HCT116 (cell line): ENCODE measurements at regions not wholly inside any gene's neighbourhood (a gene's known extent, or its start where the extent isn't known, plus 50 kb on each side); places are given as distances from the start of the nearest gene placed in this dataset.

Experiments used
- ATAC-seq: fragments of 200-7000 bp; cut with Tn5 transposase; 2 replicates; pipeline ENCODE4 v1.9.1; 2020; ENCODE audit warnings: mild to moderate bottlenecking, moderate library complexity
- BruUV-seq: library from RNA; stranded (reverse); fragments of 400-500 nt; replicated peaks from 2 replicates; lab custom pipeline; 2021; lab: Mats Ljungman, UMichigan
- CTCF ChIA-PET: fragments of 300-600 bp; sonication (Branson Sonifier 250); formaldehyde crosslinking; loops from one replicate; lab custom pipeline; 2021; ENCODE audit warnings: antibody characterized with exemption; lab: Charles Lee
- POLR2A ChIA-PET: fragments of 300-600, 350-600 bp; sonication (Branson Sonifier 250); formaldehyde crosslinking; loops from one replicate; lab custom pipeline; 2021; ENCODE audit warnings: antibody characterized with exemption; lab: Charles Lee
- RAD21 ChIA-PET, 2 experiments: fragments of 300-600 bp; sonication (Branson Sonifier 250); formaldehyde crosslinking; loops; one replicate each; lab custom pipeline; 2023; ENCODE audit warnings: low total read pairs in 2 of 2; ENCODE audit not compliant: uncharacterized antibody in 2 of 2, unreplicated experiment in 2 of 2, low non-redundant PET in 1 of 2; lab: Charles Lee
- DNase-seq: peaks from one replicate; pipeline ENCODE4 v3.0.0-alpha.2; 2010; ENCODE audit warnings: low read depth, low spot score
- H2AFZ ChIP-seq: fragments of 200-600 bp; shearing (Covaris generic), sonication (generic); 2 replicates; pipeline ENCODE4 v1.6.1; 2017; ENCODE audit warnings: low read depth, mixed run types, mixed read lengths, antibody characterized with exemption, low read length; ENCODE audit not compliant: poor library complexity, severe bottlenecking
- H3K27ac ChIP-seq: 2 replicates; pipeline ENCODE4 v1.5.1; 2012; ENCODE audit warnings: low read depth, low read length
- H3K27me3 ChIP-seq: fragments of 200-600 bp; sonication (generic); 2 replicates; pipeline ENCODE4 v1.6.1; 2016; ENCODE audit warnings: mixed run types, low read length, mixed read lengths; ENCODE audit not compliant: insufficient read depth
- H3K36me3 ChIP-seq, 2 experiments: fragments of 200-500 bp in 1 of 2; fragments of 200-600 bp in 1 of 2; sonication (Bioruptor generic) in 1 of 2; sonication (generic) in 1 of 2; 2 replicates each; pipeline versions ENCODE4 v1.5.1 to v1.6.1; 2014 to 2016; ENCODE audit warnings: low read length in 2 of 2, inconsistent platforms in 1 of 2, mixed read lengths in 1 of 2, mixed run types in 1 of 2; ENCODE audit not compliant: insufficient read depth in 2 of 2, control insufficient read depth in 1 of 2
- H3K4me1 ChIP-seq, 2 experiments: fragments of 200-600 bp in 1 of 2; sonication (generic) in 1 of 2; 2 replicates each; pipeline versions ENCODE4 v1.5.1 to v1.6.1; 2012 to 2017; ENCODE audit warnings: low read length in 2 of 2, inconsistent platforms in 1 of 2, mild to moderate bottlenecking in 1 of 2, mixed read lengths in 1 of 2, mixed run types in 1 of 2, moderate library complexity in 1 of 2; ENCODE audit not compliant: insufficient read depth in 2 of 2, control insufficient read depth in 1 of 2
- H3K4me2 ChIP-seq: fragments of 200-600 bp; sonication (generic); 2 replicates; pipeline ENCODE4 v1.6.1; 2017; ENCODE audit warnings: mixed run types, low read length, mixed read lengths
- H3K4me3 ChIP-seq, 2 experiments: fragments of 200-600 bp in 1 of 2; sonication (generic) in 1 of 2; replicated peaks in 1 of 2; 2 replicates each; pipeline ENCODE4 v1.5.1; 2011 to 2016; ENCODE audit warnings: low read length in 2 of 2, control low read depth in 1 of 2, low read depth in 1 of 2, mild to moderate bottlenecking in 1 of 2, mixed read lengths in 1 of 2, mixed run types in 1 of 2
- H3K79me2 ChIP-seq: fragments of 200-600 bp; sonication (generic); 2 replicates; pipeline ENCODE4 v1.6.1; 2017; ENCODE audit warnings: mild to moderate bottlenecking, mixed run types, low read length, moderate library complexity, mixed read lengths; ENCODE audit not compliant: insufficient read depth
- H3K9ac ChIP-seq: fragments of 200-600 bp; sonication (generic); 2 replicates; pipeline ENCODE4 v1.6.1; 2016; ENCODE audit warnings: low read length, mixed read lengths
- H3K9me2 ChIP-seq: fragments of 200-600 bp; sonication (generic), shearing (Covaris generic); 2 replicates; pipeline ENCODE4 v1.6.1; 2017; ENCODE audit warnings: mixed run types, mild to moderate bottlenecking, moderate library complexity; ENCODE audit not compliant: insufficient read depth
- H3K9me3 ChIP-seq, 2 experiments: fragments of 200-500 bp in 1 of 2; fragments of 200-600 bp in 1 of 2; sonication (Bioruptor generic) in 1 of 2; sonication (generic) in 1 of 2; 2 replicates each; pipeline ENCODE4 v1.6.1; 2014 to 2017; ENCODE audit warnings: low read length in 2 of 2, mixed read lengths in 2 of 2, inconsistent platforms in 1 of 2, low read depth in 1 of 2, mild to moderate bottlenecking in 1 of 2, mixed run types in 1 of 2, moderate library complexity in 1 of 2; ENCODE audit not compliant: control insufficient read depth in 1 of 2, insufficient read depth in 1 of 2
- H4K20me1 ChIP-seq: fragments of 200-600 bp; sonication (generic), shearing (Covaris generic); 2 replicates; pipeline ENCODE4 v1.6.1; 2017; ENCODE audit warnings: mixed run types, mild to moderate bottlenecking, moderate library complexity; ENCODE audit not compliant: insufficient read depth
- ATF3 ChIP-seq: IDR thresholded peaks from 2 replicates; pipeline ENCODE4 v1.6.1; 2012
- CBX3 ChIP-seq: IDR thresholded peaks from 2 replicates; pipeline ENCODE4 v1.6.1; 2012; ENCODE audit warnings: low read depth
- EGR1 ChIP-seq: IDR thresholded peaks from 2 replicates; pipeline ENCODE4 v1.6.1; 2012; ENCODE audit warnings: low read depth
- EZH2 ChIP-seq: fragments of 200-600 bp; sonication (generic); IDR thresholded peaks from 2 replicates; pipeline ENCODE4 v1.6.1; 2017; ENCODE audit warnings: antibody characterized with exemption, mixed run types
- EZH2phosphoT487 ChIP-seq: fragments of 200-600 bp; IDR thresholded peaks from 2 replicates; pipeline ENCODE4 v1.6.1; 2018; ENCODE audit warnings: antibody characterized with exemption, borderline replicate concordance
- FOSL1 ChIP-seq: IDR thresholded peaks from 2 replicates; pipeline ENCODE4 v1.6.1; 2012; ENCODE audit warnings: low read depth
- POLR2AphosphoS5 ChIP-seq: IDR thresholded peaks from 2 replicates; pipeline ENCODE4 v1.6.1; 2011; ENCODE audit warnings: mild to moderate bottlenecking, low read depth, low read length, moderate library complexity
- RAD21 ChIP-seq: IDR thresholded peaks from 2 replicates; pipeline ENCODE4 v1.6.1; 2012; ENCODE audit warnings: low read depth, mild to moderate bottlenecking
- REST ChIP-seq: IDR thresholded peaks from 2 replicates; pipeline ENCODE4 v1.6.1; 2012; ENCODE audit warnings: low read depth
- SIN3A ChIP-seq: IDR thresholded peaks from 2 replicates; pipeline ENCODE4 v1.6.1; 2012; ENCODE audit warnings: low read depth
- SP1 ChIP-seq: IDR thresholded peaks from 2 replicates; pipeline ENCODE4 v1.6.1; 2012; ENCODE audit warnings: low read depth
- SRF ChIP-seq: IDR thresholded peaks from 2 replicates; pipeline ENCODE4 v1.6.1; 2012; ENCODE audit warnings: low read depth
- TCF7L2 ChIP-seq: IDR thresholded peaks from 2 replicates; pipeline ENCODE4 v1.7.0; 2011; ENCODE audit warnings: borderline replicate concordance, inconsistent platforms; ENCODE audit not compliant: insufficient read depth, insufficient read length; ENCODE audit errors: extremely low read depth
- YY1 ChIP-seq: IDR thresholded peaks from 2 replicates; pipeline ENCODE4 v1.6.1; 2011; ENCODE audit warnings: low read length, low read depth, moderate library complexity, mild to moderate bottlenecking; ENCODE audit not compliant: insufficient replicate concordance; ENCODE audit errors: extremely low read depth
- ZBTB33 ChIP-seq: IDR thresholded peaks from 2 replicates; pipeline ENCODE4 v1.6.1; 2011; ENCODE audit warnings: mild to moderate bottlenecking, low read length, moderate library complexity; ENCODE audit not compliant: insufficient replicate concordance; ENCODE audit errors: extremely low read depth
- ZFX ChIP-seq: fragments of 450-650 bp; IDR thresholded peaks from 2 replicates; pipeline ENCODE4 v1.6.1; 2017
- ZNF274 ChIP-seq: fragments of 200-500 bp; sonication (Bioruptor generic); IDR thresholded peaks from 2 replicates; pipeline ENCODE4 v1.6.1; 2014; ENCODE audit warnings: mild to moderate bottlenecking, low read depth, low read length, inconsistent platforms
- intact Hi-C: fragments of 100-400 bp; cut with micrococcal nuclease; formaldehyde crosslinking; loops from 2 replicates; pipeline ENCODE4 v1.10.0; 2022

DNA sequence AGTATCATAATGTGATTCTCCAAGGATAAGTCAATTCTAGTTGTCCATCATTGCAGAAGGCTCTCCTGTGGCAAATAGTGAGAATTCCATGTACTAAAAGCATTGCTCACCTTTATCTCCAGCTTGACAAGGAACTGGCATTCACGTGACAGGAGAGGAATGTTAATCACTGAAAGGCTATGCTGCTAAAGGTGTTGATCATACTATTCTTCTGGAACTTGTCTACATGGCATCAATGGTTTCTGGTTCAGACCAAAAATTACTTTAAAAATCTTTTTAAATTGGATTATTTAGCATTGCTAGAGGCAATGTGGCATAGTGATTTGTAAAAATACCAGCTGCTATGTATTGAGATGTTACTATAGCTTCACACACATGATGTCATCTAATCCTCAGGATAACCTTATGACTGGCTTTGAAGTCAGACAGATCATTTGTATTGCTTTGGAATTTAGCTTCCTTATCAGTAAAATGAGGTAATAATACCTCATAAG, 414.4 kb downstream of the MTX2 start:
- no peaks in the 10 kb centered on the region for H3K79me2 ChIP-seq
- ChIA-PET RAD21 (no interaction called here), CTCF (no interaction called here), POLR2A (no interaction called here)
- H2AFZ ChIP-seq = no peak overlapping the region
- no peak overlapping the region for H3K9ac ChIP-seq
- TF ChIP-seq ZFX (no peak), SRF (no peak), POLR2AphosphoS5 (no peak), SP1 (no peak), YY1 (no peak), TCF7L2 (no peak), FOSL1 (no peak), EGR1 (no peak), EZH2phosphoT487 (no peak), ZNF274 (no peak), ZBTB33 (no peak), SIN3A (no peak), CBX3 (no peak), RAD21 (no peak), ATF3 (no peak), EZH2 (no peak), REST (no peak)
- no peak for DNase-seq
- H3K27ac ChIP-seq = no peak overlapping the region
- no peak overlapping the region for H3K4me2 ChIP-seq
- no peaks in the 10 kb centered on the region for H3K36me3 ChIP-seq
- no peaks in the 10 kb centered on the region for H4K20me1 ChIP-seq
- no peaks in the 10 kb centered on the region for H3K9me3 ChIP-seq
- BruUV-seq = no TSS peak
- H3K4me3 ChIP-seq = no peak overlapping the region
- H3K4me1 ChIP-seq = no peaks in the 10 kb centered on the region
- no peak for ATAC-seq
- peaks cover 81% of the 10 kb centered on the region for H3K27me3 ChIP-seq
- intact Hi-C loops = loop anchor here (10.0 kb wide), 1 partner anchor 461 kb away; no protein-coding TSS in a partner anchor
- H3K9me2 ChIP-seq = no peaks in the 10 kb centered on the region
